Panc1 (cell line): ENCODE measurements at regions not wholly inside any gene's neighbourhood (a gene's known extent, or its start where the extent isn't known, plus 50 kb on each side); places are given as distances from the start of the nearest gene placed in this dataset.

Source experiments
- ATAC-seq: fragments of 200-7000 bp; cut with Tn5 transposase; 2 replicates; pipeline ENCODE4 v1.9.1; 2020; ENCODE audit warnings: mild to moderate bottlenecking, moderate library complexity
- BruUV-seq: library from RNA; stranded (reverse); fragments of 400-500 nt; replicated peaks from 2 replicates; lab custom pipeline; 2021; lab: Mats Ljungman, UMichigan
- CTCF ChIA-PET: fragments of 300-600 bp; sonication (Branson Sonifier 250); formaldehyde crosslinking; loops from one replicate; lab custom pipeline; 2022; ENCODE audit warnings: antibody characterized with exemption; lab: Charles Lee
- POLR2A ChIA-PET: fragments of 300-600 bp; sonication (Branson Sonifier 250); formaldehyde crosslinking; loops from one replicate; lab custom pipeline; 2022; ENCODE audit warnings: antibody characterized with exemption; lab: Charles Lee
- DNase-seq: peaks from one replicate; pipeline ENCODE4 v3.0.0-alpha.2; 2010; ENCODE audit warnings: low read depth, low spot score
- H3K27ac ChIP-seq: 2 replicates; pipeline ENCODE4 v1.5.1; 2011; ENCODE audit warnings: mild to moderate bottlenecking, low read length, inconsistent platforms
- H3K27me3 ChIP-seq: fragments of 200-500 bp; sonication (Bioruptor generic); 2 replicates; pipeline ENCODE4 v1.6.0; 2014; ENCODE audit warnings: low read length, inconsistent platforms; ENCODE audit not compliant: control insufficient read depth, insufficient read depth
- H3K36me3 ChIP-seq: fragments of 200-500 bp; sonication (Bioruptor generic); 2 replicates; pipeline ENCODE4 v1.5.1; 2014; ENCODE audit warnings: inconsistent platforms, mild to moderate bottlenecking, low read length, moderate library complexity; ENCODE audit not compliant: control insufficient read depth, insufficient read depth
- H3K4me1 ChIP-seq: 2 replicates; pipeline ENCODE4 v1.5.1; 2011; ENCODE audit warnings: inconsistent platforms, mild to moderate bottlenecking, low read length, moderate library complexity; ENCODE audit not compliant: control insufficient read depth, insufficient read depth
- H3K4me3 ChIP-seq, 2 experiments: 2 replicates each; pipeline ENCODE4 v1.5.1; 2011 to 2012; ENCODE audit warnings: low read depth in 2 of 2, low read length in 2 of 2, mild to moderate bottlenecking in 2 of 2, inconsistent platforms in 1 of 2, moderate library complexity in 1 of 2
- H3K9me3 ChIP-seq: fragments of 200-500 bp; sonication (Bioruptor generic); 2 replicates; pipeline ENCODE4 v1.5.1; 2014; ENCODE audit warnings: low read depth, mild to moderate bottlenecking, inconsistent platforms, low read length, moderate library complexity; ENCODE audit not compliant: control insufficient read depth, insufficient read depth
- CTCF ChIP-seq: fragments of 450-650 bp; IDR thresholded peaks from 2 replicates; pipeline ENCODE4 v1.5.1; 2017; ENCODE audit warnings: mild to moderate bottlenecking
- POLR2AphosphoS5 ChIP-seq: IDR thresholded peaks from 2 replicates; pipeline ENCODE4 v1.6.1; 2012; ENCODE audit warnings: mild to moderate bottlenecking, low read depth, low read length, moderate library complexity
- REST ChIP-seq, 2 experiments: IDR thresholded peaks; 2 replicates each; pipeline ENCODE4 v1.6.1; 2011 to 2012; ENCODE audit warnings: low read depth in 2 of 2, control low read depth in 1 of 2, low read length in 1 of 2, mild to moderate bottlenecking in 1 of 2, moderate library complexity in 1 of 2; ENCODE audit not compliant: insufficient read depth in 1 of 2
- SIN3A ChIP-seq: IDR thresholded peaks from 2 replicates; pipeline ENCODE4 v1.6.1; 2012; ENCODE audit warnings: low read depth, mild to moderate bottlenecking, low read length, moderate library complexity, borderline replicate concordance; ENCODE audit not compliant: insufficient read depth
- TCF7L2 ChIP-seq: IDR thresholded peaks from 2 replicates; pipeline ENCODE4 v1.6.1; 2011; ENCODE audit warnings: mild to moderate bottlenecking, low read depth, low read length, inconsistent platforms
- in situ Hi-C: cut with HindIII; loops from 2 replicates; pipeline ENCODE4 v1.10.0; 2016; ENCODE audit warnings: low sequenced_read_pairs, low pct_unique_long_range_greater_than_20kb
- intact Hi-C: fragments of 100-400 bp; cut with micrococcal nuclease; formaldehyde crosslinking; loops from one replicate; pipeline ENCODE4 v1.10.0; 2022; ENCODE audit not compliant: unreplicated experiment

GRCh38 chr18:2096551-2096950, 474.8 kb downstream of the METTL4 start:
- no TSS peak for BruUV-seq
- ATAC-seq (no peak), DNase-seq (no peak)
- in situ Hi-C loops (no loop called here), intact Hi-C loops (no loop called here)
- CTCF ChIA-PET, result no interaction called here
- H3K9me3 ChIP-seq, result no peaks in the 10 kb centered on the region
- no peak overlapping the region for H3K4me3 ChIP-seq
- H3K27ac ChIP-seq, result no peak overlapping the region
- POLR2A ChIA-PET, result no interaction called here
- H3K27me3 ChIP-seq, result no peaks in the 10 kb centered on the region
- no peak for TF ChIP-seq REST (IDR thresholded peaks at IDR 0.05; ENCODE audit: insufficient read depth in 1 of 2, low read depth in 2 of 2, low read length in 1 of 2)
- no peak for TF ChIP-seq CTCF
- TF ChIP-seq POLR2AphosphoS5, result no peak
- TF ChIP-seq SIN3A, result no peak
- TF ChIP-seq TCF7L2, result no peak
- no peaks in the 10 kb centered on the region for H3K4me1 ChIP-seq
- H3K36me3 ChIP-seq, result no peaks in the 10 kb centered on the region

- DNase-seq, result no peak
- Histone ChIP-seq H3K9me3 (no peaks in the 10 kb centered on the region), H3K4me3 (no peak overlapping the region), H3K27ac (no peak overlapping the region), H3K27me3 (no peaks in the 10 kb centered on the region), H3K36me3 (no peaks in the 10 kb centered on the region), H3K4me1 (no peaks in the 10 kb centered on the region)
- no peak for ATAC-seq
- no peak for TF ChIP-seq REST (IDR thresholded peaks at IDR 0.05; ENCODE audit: insufficient read depth in 1 of 2, low read depth in 2 of 2, low read length in 1 of 2)
- intact Hi-C loops (no loop called here), in situ Hi-C loops (no loop called here)
- POLR2A ChIA-PET, result no interaction called here
- CTCF ChIA-PET, result no interaction called here
- BruUV-seq, result no TSS peak
Measured at GRCh38 chr18:2100694-2101213, 470.6 kb downstream of the METTL4 start.
